ENCODE measurements at regions not wholly inside any gene's neighbourhood (a gene's known extent, or its start where the extent isn't known, plus 50 kb on each side); places are given as distances from the start of the nearest gene placed in this dataset.

DNA sequence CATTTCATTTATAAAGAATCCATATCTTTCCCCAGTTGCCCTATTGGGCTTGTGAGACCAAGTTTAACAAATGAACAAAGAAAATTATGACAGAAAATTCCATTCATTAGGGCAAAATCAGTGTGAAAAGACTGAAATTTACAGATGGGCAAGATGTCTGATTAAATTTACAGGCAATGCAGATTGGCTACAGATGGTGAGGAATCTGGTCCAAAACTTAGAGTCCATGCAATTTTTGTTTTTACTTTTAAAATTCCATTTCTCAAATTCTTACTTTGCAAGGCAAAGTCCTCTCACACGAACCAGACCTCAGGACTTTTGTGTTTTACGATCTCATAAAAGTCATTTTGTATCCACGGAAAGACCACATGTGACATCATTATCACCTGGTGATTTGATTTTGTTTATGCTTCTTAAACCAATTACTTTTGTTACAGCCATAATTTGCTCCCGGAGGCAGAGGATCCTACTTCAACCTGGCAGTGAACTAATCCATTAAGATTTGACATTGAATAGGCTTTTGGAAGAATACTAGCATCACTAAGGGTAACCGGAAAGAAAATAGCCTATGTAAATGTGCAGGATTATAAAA, 843.7 kb upstream of the CHORDC1 start:
- TF ChIP-seq, protein P1, sequence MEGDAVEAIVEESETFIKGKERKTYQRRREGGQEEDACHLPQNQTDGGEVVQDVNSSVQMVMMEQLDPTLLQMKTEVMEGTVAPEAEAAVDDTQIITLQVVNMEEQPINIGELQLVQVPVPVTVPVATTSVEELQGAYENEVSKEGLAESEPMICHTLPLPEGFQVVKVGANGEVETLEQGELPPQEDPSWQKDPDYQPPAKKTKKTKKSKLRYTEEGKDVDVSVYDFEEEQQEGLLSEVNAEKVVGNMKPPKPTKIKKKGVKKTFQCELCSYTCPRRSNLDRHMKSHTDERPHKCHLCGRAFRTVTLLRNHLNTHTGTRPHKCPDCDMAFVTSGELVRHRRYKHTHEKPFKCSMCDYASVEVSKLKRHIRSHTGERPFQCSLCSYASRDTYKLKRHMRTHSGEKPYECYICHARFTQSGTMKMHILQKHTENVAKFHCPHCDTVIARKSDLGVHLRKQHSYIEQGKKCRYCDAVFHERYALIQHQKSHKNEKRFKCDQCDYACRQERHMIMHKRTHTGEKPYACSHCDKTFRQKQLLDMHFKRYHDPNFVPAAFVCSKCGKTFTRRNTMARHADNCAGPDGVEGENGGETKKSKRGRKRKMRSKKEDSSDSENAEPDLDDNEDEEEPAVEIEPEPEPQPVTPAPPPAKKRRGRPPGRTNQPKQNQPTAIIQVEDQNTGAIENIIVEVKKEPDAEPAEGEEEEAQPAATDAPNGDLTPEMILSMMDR (IDR thresholded peaks at IDR 0.05; ENCODE audit: insufficient read depth, low read length): no peak
- TF ChIP-seq POLR2AphosphoS5 (IDR thresholded peaks at IDR 0.05; ENCODE audit: low read depth): no peak
